ENCODE measurements at regions not wholly inside any gene's neighbourhood (a gene's known extent, or its start where the extent isn't known, plus 50 kb on each side); places are given as distances from the start of the nearest gene placed in this dataset.

GRCh38 chrX:125175991-125176584 lies 143.6 kb upstream of the TEX13C start:
- TF ChIP-seq PKNOX1 (IDR thresholded peaks at IDR 0.05) (no peak), LEF1 (IDR thresholded peaks at IDR 0.05; ENCODE audit: borderline replicate concordance) (no peak), NFRKB (IDR thresholded peaks at IDR 0.05) (no peak), ARNT (IDR thresholded peaks at IDR 0.05) (no peak), L3MBTL2 (conservative IDR thresholded peaks at IDR 0.05) (no peak), SP1 (IDR thresholded peaks at IDR 0.05) (no peak), HDGF (IDR thresholded peaks at IDR 0.05; ENCODE audit: borderline replicate concordance) (no peak), FOXK2 (IDR thresholded peaks at IDR 0.05) (no peak), ELF4 (IDR thresholded peaks at IDR 0.05) (no peak), SUZ12 (IDR thresholded peaks at IDR 0.05) (no peak)
- POLR2A ChIA-PET, result no interaction called here
- CTCF ChIA-PET, result no interaction called here
- no peak for DNase-seq (ENCODE audit: extremely low spot score)

GRCh38 chrX:125193921-125194320 lies 125.8 kb upstream of the TEX13C start:
- CTCF ChIA-PET, result no interaction called here

GRCh38 chrX:125198546-125198945 lies 121.1 kb upstream of the TEX13C start:
- POLR2A ChIA-PET, result no interaction called here
- TF ChIP-seq FOXK2 (IDR thresholded peaks at IDR 0.05) (no peak), SP1 (IDR thresholded peaks at IDR 0.05) (no peak), FOXM1 (IDR thresholded peaks at IDR 0.05; ENCODE audit: borderline replicate concordance) (no peak), BHLHE40 (IDR thresholded peaks at IDR 0.05; ENCODE audit: borderline replicate concordance) (no peak), FOXA1 (IDR thresholded peaks at IDR 0.05) (no peak), HDGF (IDR thresholded peaks at IDR 0.05; ENCODE audit: borderline replicate concordance) (no peak), TARDBP (IDR thresholded peaks at IDR 0.05) (no peak), ELF4 (IDR thresholded peaks at IDR 0.05) (no peak), PKNOX1 (IDR thresholded peaks at IDR 0.05) (no peak), CTBP1 (IDR thresholded peaks at IDR 0.05; ENCODE audit: borderline replicate concordance) (no peak), NFRKB (IDR thresholded peaks at IDR 0.05) (no peak), SUZ12 (IDR thresholded peaks at IDR 0.05) (no peak), ARNT (IDR thresholded peaks at IDR 0.05) (no peak)
- CTCF ChIA-PET, result no interaction called here
- DNase-seq (ENCODE audit: extremely low spot score), result no peak

More at GRCh38 chrX:125193921-125194320, 125.8 kb upstream of the TEX13C start:
- TF ChIP-seq FOXK2 (IDR thresholded peaks at IDR 0.05) (no peak), TARDBP (IDR thresholded peaks at IDR 0.05) (no peak), NFRKB (IDR thresholded peaks at IDR 0.05) (no peak), BHLHE40 (IDR thresholded peaks at IDR 0.05; ENCODE audit: borderline replicate concordance) (no peak), FOXA1 (IDR thresholded peaks at IDR 0.05) (no peak), L3MBTL2 (conservative IDR thresholded peaks at IDR 0.05) (no peak), CTBP1 (IDR thresholded peaks at IDR 0.05; ENCODE audit: borderline replicate concordance) (no peak), ELF4 (IDR thresholded peaks at IDR 0.05) (no peak), FOXM1 (IDR thresholded peaks at IDR 0.05; ENCODE audit: borderline replicate concordance) (no peak), SUZ12 (IDR thresholded peaks at IDR 0.05) (no peak), PKNOX1 (IDR thresholded peaks at IDR 0.05) (no peak), ZNF384 (IDR thresholded peaks at IDR 0.05) (no peak), ARNT (IDR thresholded peaks at IDR 0.05) (no peak), LEF1 (IDR thresholded peaks at IDR 0.05; ENCODE audit: borderline replicate concordance) (no peak)
- POLR2A ChIA-PET, result no interaction called here
- no peak for DNase-seq (ENCODE audit: extremely low spot score)

GRCh38 chrX:125202591-125203248 lies 117.0 kb upstream of the TEX13C start:
- no peak for TF ChIP-seq LEF1 (IDR thresholded peaks at IDR 0.05; ENCODE audit: borderline replicate concordance)
- no peak for TF ChIP-seq HDGF (IDR thresholded peaks at IDR 0.05; ENCODE audit: borderline replicate concordance)
- no peak for TF ChIP-seq CTBP1 (IDR thresholded peaks at IDR 0.05; ENCODE audit: borderline replicate concordance)
- TF ChIP-seq NFRKB (IDR thresholded peaks at IDR 0.05), result no peak
- no peak for TF ChIP-seq FOXK2 (IDR thresholded peaks at IDR 0.05)
- no peak for TF ChIP-seq ARNT (IDR thresholded peaks at IDR 0.05)
- TF ChIP-seq TARDBP (IDR thresholded peaks at IDR 0.05), result no peak
- TF ChIP-seq SUZ12 (IDR thresholded peaks at IDR 0.05), result no peak
- no peak for TF ChIP-seq SP1 (IDR thresholded peaks at IDR 0.05)
- TF ChIP-seq BHLHE40 (IDR thresholded peaks at IDR 0.05; ENCODE audit: borderline replicate concordance), result no peak
- TF ChIP-seq PKNOX1 (IDR thresholded peaks at IDR 0.05), result no peak
- no peak for TF ChIP-seq L3MBTL2 (conservative IDR thresholded peaks at IDR 0.05)
- no peak for TF ChIP-seq FOXM1 (IDR thresholded peaks at IDR 0.05; ENCODE audit: borderline replicate concordance)
- no peak for TF ChIP-seq ELF4 (IDR thresholded peaks at IDR 0.05)
- TF ChIP-seq ZNF384 (IDR thresholded peaks at IDR 0.05), result no peak
- TF ChIP-seq FOXA1 (IDR thresholded peaks at IDR 0.05), result no peak
- no peak for DNase-seq (ENCODE audit: extremely low spot score)
- POLR2A ChIA-PET, result no interaction called here
- CTCF ChIA-PET, result no interaction called here

- CTCF ChIA-PET, result no interaction called here
- TF ChIP-seq ZNF384 (IDR thresholded peaks at IDR 0.05) (no peak), LEF1 (IDR thresholded peaks at IDR 0.05; ENCODE audit: borderline replicate concordance) (no peak), TARDBP (IDR thresholded peaks at IDR 0.05) (no peak), FOXA1 (IDR thresholded peaks at IDR 0.05) (no peak), SP1 (IDR thresholded peaks at IDR 0.05) (no peak), FOXK2 (IDR thresholded peaks at IDR 0.05) (no peak), PKNOX1 (IDR thresholded peaks at IDR 0.05) (no peak), HDGF (IDR thresholded peaks at IDR 0.05; ENCODE audit: borderline replicate concordance) (no peak), CTBP1 (IDR thresholded peaks at IDR 0.05; ENCODE audit: borderline replicate concordance) (no peak), NFRKB (IDR thresholded peaks at IDR 0.05) (no peak), ELF4 (IDR thresholded peaks at IDR 0.05) (no peak), FOXM1 (IDR thresholded peaks at IDR 0.05; ENCODE audit: borderline replicate concordance) (no peak), SUZ12 (IDR thresholded peaks at IDR 0.05) (no peak), ARNT (IDR thresholded peaks at IDR 0.05) (no peak), BHLHE40 (IDR thresholded peaks at IDR 0.05; ENCODE audit: borderline replicate concordance) (no peak)
- DNase-seq (ENCODE audit: extremely low spot score), result no peak
- POLR2A ChIA-PET, result no interaction called here
Measured at GRCh38 chrX:125203365-125203736, 116.3 kb upstream of the TEX13C start.
